Putamen (tissue), 1 donor: ENCODE measurements at regions not wholly inside any gene's neighbourhood (a gene's known extent, or its start where the extent isn't known, plus 50 kb on each side); places are given as distances from the start of the nearest gene placed in this dataset.

Source experiments
- DNase-seq: peaks from one replicate; pipeline ENCODE4 v3.0.0-alpha.2; 2016; ENCODE audit warnings: low spot score

DNA sequence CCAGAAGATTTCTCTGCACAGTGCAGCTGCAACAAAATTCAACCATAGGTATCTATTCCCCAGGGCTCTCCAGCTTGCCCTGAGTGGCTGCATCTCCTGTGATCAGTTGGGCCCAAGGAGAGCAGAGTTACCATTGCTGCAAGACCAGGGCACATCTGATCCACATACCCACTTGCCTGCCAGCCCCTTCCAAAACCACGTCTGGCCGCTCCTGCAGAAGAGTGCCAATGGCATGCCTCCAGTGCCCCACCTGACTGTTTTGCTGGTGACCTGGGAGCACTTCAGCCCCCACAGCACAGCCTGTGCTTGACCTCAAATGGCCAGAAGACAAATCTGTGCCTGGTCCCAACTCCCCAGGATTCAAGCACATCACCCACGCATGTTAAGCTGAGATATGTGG is 526.1 kb upstream of the GBE1 start:
- no peak for DNase-seq

DNA sequence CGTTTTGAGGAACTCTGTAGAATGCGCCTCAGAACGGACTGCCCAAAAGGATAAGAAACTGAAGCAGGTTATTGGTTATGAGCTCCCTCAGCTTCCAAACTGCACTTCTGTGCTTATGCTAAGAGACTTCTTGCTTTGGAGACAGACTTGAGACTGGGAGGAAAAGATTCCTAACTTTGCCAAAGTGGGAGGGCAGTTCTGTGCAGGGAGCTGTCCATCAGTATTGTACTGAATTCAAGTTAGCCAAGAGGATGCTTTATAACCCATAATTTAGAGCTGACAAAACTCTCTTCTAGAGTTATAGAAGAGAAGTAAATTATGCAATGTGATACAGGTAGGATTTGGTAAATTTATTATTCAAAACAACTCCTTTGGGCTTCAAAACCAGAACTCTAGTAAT is 519.8 kb upstream of the GBE1 start:
- no peak for DNase-seq

DNA sequence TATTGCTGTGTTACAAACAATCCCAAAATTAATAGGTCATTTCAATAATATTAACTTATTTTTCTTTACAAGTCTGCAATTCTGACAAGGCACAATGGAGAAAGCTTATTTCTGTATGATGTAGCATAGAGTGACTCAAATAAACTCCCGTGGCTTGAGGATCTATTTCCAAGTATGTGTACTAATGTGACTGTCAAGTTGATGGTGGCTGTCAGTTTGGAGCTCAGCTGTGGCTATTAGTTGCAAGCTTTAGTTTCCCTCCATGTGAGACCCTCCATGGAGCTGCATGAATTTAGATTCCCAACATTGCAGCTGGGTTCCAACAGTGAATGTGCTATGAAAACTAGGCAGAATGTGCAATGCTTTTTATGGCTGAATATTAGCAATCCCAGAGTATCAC is 515.5 kb upstream of the GBE1 start:
- no peak for DNase-seq

DNA sequence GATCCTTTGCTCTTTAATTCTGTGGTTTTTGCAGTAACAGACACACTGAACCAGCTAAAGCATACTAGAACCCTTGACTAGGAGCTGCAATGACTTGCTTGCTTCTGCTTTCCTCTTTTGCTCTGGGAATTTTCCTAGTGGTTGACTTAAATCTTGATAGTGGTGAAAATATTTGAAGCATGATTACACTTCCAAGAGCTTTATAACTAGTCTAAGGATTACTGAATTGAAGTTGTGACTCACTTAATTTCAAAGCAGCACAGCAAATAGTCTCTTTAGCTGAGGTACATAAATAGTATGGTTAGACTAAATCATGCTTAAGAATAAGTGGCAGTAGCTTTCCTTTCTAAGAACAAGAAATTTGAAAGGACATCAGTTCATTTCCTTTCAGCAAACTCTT is 513.5 kb upstream of the GBE1 start:
- DNase-seq: no peak

DNA sequence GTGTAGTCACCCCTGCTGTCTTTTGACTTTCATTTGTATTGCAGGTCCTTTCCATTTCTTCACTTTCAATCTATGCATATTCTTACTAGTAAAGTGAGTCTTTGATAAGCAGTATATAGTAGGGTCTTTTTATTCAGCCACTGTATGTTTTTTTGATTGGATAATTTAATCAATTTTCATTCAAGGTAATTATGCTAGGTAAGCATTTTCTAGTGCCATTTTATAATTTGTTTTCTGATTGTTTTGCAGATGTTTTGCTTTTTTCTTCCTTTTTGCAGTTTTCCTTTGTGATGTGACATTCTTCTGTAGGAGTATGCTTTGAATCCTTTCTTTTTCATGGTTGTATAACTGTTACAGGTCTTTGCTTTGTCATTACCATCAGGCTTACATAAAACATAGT is 504.3 kb upstream of the GBE1 start:
- no peak for DNase-seq

DNA sequence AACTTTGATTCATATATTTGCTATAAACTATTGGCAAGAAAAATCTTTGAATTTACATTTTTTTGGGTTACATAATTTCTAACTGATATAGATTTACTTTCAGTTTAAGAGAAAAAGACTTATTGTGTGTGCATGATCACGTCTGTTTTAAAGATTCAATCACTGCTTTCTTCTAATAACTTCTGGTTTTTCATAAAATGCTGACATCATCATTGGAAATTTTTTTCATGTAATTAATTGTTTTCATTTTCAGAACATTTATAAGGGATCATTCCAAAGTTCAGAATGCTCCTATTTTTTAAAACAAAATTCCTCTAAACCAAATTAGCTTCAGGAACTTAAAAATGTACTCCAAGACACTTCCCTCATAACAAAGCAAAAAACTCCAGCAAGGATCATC is 500.7 kb upstream of the GBE1 start:
- DNase-seq: no peak

DNA sequence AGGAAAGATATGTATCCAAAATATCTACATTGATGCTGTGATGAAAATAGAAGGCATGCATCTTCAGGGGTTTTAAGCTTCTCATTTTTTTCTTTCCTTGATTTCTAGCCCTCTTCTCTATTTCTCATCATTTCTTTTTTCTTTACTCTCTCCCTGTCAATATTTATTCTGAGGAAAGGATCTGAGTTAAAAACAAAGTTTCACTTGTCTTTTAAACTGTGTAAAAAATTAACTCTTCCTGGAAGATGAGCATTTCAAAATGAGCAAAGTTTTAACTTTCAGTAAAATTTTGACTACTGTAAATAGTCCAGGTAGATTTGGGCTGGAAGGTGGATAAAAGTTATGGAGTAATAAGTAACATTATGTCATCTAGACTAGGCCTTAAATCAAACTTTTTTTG is 500.2 kb upstream of the GBE1 start:
- DNase-seq: no peak

DNA sequence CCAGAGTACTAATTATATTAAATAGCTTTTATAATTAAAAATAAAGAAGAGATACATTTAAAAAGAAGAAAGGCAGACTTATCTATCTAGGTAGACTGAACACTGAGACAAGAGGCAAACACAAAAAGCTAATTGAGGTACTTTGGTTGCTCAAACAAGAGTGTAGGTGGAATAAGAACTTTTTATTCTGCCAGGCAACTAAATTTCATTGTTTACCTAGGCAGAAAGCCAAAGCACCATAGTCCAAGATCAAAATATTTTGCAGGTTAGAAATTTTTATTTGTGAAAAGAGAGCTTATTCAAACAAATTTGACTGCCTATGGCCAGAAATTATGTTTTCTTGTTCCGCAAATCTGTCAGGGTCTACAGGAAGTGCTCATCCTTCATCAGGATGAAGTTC is 499.6 kb upstream of the GBE1 start:
- no peak for DNase-seq

DNA sequence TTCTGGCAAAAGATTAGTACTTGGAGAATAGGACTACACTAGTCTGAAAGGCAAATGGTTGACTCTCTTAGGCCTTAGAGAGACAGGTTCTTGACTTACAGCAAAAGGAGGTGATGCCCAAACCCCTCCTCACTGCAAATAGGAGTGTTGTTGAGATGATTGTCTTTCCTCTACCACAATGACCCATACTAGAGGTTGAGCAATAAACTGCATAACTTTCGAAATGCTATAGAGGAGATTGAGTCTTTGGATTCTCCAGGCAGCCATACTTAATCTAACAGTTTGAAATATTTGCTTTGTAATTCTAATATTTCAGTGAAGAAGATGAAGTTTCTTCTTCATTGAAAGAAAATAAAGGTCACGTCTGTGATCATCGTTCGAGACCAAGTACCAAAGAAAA is 498.5 kb upstream of the GBE1 start:
- DNase-seq: no peak

DNA sequence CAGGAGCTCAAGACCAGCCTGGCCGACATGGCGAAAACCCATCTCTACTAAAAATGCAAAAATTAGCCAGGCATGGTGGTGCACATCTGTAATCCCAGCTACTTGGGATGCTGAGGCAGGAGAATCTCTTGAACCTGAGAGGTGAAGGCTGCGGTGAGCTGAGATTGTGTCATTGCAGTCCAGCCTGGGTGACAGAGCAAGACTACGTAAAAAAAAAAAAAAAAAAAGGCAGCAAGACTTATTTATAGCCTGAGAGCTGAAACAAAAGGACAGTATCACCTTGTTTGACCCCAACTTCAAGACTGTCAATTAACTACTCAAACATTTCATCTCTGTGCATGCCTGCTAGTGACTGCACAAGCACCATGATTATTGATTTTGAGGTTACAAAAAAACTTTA is 478.9 kb upstream of the GBE1 start:
- DNase-seq: no peak

DNA sequence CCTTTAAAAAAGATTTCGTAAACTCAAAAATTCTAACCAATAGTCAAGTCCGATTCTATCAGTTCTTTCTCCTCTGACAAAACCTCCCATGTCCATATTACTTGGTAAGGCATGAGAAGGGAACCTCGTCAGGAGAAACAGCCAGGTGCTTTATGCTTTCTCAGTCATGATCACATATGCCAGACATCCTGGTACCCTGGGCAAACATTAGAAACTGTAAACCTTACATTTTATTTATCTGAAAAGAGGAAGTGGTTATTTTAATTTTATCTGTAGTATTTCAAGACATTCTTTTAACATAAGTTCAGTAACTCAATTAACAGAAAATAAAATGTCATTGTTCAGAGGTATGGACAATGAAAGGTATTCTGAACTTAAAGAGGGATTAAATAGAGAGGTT is 474.8 kb upstream of the GBE1 start:
- DNase-seq: no peak

DNA sequence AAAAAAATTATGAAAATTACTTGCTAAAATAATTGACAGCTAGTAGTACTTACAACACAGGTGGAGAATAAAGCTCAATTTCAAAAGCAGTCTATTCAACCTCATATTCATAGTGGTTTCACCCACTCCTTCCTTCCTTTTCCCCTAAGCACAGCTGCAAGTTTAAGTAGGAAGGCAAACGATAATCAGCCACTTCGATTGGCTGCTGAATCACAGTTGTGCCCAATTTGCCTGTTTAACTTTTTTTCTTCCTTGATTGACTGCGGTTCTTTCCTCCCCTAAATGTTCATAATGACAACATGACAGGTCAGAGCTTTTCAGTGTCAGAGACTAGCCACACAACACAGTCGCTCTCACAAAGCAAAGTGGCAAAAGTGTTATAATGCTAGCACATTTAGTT is 468.0 kb upstream of the GBE1 start:
- no peak for DNase-seq

DNA sequence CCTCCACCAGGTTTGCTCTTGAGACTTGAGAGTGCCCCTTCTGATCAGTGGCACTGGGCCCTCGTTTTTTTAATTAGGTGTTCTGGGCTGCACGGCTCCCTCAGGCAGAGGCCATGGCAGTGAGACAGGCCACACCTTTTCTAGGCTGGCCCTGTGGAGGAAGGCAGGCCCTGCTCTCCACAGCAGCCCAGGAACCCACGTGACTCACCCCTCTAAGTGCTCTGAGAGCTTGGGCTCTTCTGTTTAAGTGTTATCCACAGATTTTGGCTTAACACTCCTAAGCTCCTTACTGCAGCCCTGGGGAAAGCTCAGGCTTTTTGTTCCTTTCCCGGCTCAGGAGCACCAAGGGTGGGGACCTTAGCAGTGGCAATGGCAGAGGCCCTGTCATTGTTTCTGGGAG is 463.2 kb upstream of the GBE1 start:
- DNase-seq: no peak

DNA sequence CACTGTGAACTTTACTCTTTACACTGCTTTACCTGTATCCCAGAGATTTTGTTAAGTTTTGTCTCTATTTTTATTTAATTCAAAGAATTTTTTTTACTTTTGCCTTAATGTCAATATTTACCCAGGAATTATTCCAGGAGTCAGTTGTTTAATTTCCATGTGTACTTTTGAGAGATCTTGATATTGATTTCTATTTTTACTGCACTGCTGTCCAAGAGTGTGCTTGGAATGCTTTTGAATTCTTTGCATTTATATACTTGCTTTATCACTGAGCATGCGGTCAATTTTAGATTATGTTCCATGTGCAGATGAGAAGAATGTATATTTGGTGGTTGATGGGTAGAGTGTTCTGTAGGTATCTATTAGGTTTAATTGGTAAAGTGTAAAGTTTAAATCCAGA is 461.0 kb upstream of the GBE1 start:
- DNase-seq: no peak

DNA sequence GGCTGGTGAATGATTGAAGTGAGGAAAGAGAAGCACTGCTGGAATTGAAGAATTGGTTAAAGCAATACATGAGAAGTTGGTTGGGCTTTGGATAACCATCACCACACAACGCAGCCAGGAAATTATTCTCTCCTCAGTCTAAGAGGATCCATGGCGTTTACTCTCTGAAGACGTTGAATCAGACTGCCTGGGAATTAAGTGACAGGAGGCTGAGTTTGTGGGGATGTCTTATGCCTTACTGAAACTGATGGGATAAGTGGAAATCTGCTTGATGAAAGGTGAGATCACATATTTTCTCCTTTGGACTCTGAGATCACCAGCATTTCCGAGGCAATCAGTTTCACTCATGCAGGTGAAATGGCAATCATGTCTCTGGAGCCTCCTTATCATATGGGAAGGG is 456.1 kb upstream of the GBE1 start:
- DNase-seq: no peak

DNA sequence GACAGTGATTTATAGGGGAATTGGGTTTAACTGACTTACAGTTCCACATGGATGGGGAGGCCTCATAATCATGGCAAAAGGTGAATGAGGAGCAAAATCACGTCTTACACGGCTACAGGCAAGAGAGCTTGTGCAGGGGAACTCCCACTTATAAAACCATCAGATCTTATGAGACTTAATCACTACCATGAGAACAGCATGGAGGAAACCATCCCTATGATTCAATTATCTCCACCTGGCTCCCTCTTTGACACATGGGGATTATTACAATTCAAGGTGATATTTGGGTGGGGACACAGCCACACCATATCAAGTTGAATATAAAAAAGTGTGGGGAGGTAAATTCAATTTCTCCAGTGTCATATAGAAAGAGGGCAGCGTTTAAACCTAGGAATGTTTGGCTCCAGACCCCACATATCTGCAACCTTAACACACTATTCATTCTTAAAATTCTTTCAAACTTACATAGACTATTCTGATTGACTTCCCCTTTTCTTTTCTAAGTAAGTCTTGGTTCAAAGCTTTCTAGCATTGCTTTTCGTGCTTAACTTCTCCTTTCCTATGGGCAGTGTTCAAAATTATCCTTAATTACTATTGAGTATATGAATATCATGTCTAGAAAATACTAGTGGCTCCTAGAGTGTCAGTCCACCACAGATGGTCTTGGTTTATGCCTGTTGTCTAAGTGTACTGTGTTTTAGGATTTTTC is 446.7 kb upstream of the GBE1 start:
- DNase-seq: no peak

DNA sequence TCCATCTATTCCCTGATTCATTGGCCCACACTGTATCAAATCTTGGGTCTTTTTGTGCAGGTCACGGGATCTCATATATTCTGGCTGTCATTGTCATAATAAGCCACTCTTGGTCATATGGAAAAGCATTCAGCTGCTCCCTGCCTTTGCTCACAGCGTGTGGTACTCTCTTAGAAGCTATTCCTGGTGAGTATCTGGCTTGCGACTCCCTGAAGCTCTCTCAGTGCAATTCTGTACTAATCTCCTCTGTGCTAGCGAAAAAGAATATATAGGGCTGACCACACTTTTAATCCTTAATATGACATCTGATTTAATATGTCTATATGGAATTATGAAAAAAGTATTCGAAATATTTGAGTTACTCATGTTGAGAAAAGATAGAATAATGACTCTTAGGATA is 440.8 kb upstream of the GBE1 start:
- DNase-seq: no peak

DNA sequence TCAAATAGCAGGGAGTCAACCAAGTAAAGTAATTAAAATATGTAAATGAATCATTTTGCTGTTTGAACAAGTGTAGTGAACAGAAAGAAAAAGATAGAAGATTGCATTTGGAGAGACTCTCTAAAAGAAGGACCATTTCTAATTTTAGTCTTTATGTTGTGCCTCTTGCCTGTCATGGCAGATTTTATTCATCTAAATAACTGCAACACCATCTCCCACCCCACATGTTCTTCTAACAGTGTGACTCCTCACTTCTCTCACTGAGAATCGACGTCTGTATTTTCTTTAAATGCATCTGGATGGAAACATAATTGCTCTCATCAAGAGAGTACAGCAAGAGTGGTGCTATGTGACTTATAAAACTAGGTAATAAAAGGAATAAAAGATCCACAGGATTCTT is 439.9 kb upstream of the GBE1 start:
- DNase-seq: no peak

DNA sequence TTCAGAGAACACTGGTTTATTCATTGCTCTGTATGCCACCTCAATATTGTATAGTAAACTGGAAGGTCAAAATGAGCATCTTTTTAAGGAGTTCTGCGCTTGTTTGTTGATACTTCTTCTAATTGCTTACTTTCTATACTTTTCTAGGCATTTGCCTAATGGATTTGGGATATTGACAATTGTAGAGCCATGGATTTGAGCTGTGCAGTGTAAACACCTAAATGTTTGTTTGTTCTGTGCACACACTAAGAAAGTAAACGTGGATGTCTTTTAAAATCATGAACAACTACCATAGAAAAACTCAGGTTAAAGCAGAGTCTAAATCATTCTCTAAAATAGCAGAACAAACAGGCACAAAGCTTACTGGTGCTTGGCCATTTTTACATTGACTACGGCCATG is 436.6 kb upstream of the GBE1 start:
- no peak for DNase-seq

DNA sequence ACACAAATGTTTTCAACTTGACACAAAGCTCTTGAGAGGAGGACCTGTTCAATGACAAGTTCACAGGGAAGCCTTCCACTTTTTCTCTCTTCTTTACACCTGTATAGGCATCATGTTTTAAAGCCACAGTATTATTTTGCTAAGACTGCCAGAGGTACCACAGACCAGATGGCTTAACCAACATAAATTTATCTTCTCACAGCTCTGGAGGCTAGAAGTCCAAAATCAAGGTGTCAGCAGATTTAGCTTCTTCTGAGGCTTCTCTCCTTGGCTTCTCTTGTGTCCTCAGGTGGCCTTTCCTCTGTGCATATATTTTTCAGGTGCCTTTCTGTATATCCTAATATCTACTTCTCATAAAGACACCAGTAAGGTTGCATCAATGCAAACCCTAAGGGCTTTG is 435.2 kb upstream of the GBE1 start:
- no peak for DNase-seq

DNA sequence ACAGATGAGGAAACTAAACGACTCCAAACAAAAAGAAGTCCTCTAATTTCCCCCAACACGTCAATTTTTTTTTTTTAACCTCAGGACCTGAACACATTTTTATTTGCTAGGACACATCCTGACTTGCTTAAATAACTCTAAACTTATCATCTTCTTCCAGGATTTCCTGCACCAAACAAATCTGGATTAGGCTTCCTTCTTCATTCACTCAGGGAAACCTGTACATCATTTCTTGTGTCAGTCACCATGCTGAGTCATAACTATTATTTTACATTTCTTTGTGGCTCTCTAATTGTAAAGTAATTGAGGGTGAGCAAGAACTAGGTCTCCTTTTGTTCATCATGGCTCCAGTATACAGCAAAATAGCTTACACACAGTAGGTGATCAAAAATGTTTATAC is 433.4 kb upstream of the GBE1 start:
- no peak for DNase-seq

DNA sequence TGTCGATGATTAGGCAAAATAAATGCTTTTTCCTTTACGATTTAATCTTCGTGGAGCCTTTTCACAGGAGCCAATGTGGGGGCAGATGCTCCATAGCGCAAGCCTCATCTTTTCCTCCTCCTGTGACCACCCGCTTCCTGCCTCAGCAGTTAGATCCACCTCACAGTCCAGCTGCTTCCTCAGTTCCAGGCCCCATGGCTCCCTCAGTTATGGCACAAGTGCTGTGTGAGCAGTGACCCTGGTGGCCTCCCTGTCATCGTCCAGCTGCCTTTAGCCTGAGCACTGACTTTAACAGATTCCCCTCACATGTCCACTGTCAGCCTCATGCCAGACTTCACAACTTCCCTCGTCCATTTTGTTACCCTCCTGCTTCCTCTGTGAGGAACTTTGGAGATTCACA is 424.6 kb upstream of the GBE1 start:
- no peak for DNase-seq

DNA sequence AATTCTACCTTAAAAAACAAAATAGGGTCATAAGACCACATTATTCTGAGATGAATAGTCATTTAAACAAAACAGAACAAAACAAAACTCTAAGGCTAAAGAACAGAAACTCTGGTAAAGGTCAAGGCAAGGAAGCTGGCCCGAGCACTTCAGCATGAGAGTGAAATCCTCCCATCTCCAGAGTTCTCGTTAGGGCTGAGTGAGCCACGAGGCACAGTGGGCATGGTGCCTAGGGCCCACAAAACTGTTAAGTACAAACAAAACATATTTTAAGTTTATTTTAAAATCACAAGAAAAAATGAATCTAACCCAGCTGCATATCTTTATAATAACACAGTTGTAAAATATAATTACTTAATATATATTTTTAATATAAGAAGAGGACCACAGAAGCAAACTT is 417.8 kb upstream of the GBE1 start:
- no peak for DNase-seq

DNA sequence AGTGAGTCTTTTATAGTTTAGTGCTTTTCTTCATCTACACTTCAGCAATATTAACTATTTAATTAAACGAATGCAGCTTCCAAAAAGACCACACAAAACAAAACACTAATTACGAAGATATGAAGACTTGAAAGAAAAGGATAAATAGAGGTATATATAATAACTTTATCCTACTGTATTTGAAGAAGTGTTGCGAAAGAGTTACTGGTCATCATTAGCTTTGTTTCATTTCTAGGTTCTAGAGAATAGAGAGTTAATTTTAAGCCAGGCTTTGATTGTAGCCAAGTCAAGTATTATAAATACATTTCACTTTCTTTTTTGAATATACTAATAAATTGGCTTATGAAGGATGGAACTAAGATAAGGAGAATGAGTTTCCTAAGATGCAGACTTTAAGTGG is 416.8 kb upstream of the GBE1 start:
- no peak for DNase-seq

DNA sequence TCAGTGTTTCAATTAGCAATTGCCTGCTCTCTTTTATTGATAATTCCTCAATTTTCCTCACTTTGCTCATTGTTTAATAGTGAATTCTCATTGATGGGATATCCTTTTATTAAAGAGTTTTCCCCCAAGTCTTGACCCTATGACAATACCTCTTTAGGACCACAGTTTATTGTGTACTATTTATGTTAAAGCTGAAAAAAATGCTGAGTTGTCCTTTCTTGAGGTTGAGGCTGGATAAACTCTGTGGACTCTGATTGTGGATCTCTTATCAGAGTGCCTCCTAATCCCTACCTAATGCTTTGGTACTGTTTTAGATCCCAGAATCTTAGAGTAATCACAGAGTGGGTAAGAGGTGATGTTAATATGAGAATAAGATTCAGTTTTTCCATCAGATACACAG is 416.3 kb upstream of the GBE1 start:
- DNase-seq: no peak
